ENCODE measurements at regions not wholly inside any gene's neighbourhood (a gene's known extent, or its start where the extent isn't known, plus 50 kb on each side); places are given as distances from the start of the nearest gene placed in this dataset.
"Not testable (repeated sequence)": the region's sequence is repeated elsewhere in the genome, so short reads cannot be mapped to it uniquely, and the experiment has no call there.

DNA sequence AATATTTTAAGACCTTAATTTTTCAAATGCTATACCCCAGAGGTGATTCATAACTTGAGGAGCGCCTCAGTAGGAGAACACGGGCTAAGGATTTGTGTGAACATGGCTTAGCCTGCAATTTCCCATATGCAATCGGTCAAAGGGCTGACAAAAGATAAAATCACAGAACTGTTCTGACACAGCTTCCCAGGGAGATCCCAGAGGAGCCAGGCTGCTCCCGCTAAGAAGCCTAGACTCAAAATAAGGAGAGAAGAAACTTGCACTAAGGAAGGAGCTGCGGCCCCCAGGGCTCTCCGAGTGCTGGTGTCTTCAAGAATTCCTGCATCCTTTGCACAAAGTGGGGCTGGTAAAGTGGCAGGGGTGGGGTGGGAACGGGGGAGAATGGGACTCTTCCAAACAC lies 106.3 kb upstream of the DLG1 start:
- DNase-seq: no peak

DNA sequence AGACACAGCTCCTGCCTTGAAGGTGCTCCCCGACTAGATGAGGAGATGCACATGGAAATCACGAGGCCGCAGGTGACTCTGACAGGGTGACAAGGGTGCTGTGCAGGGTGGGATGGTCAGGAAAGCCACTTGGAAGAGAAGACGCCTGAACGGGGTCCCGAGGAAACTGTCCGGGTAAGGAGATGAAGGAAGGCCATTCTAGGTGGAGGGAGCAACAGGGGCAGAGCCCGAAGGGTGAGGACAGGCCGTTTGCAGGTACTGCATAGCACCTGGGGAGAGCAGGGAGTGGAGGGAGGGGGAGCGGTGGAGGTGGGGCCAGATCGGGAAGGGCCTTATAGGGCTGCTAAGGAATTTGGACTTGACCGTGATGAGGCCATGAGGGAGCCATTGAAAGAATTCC lies 105.6 kb upstream of the DLG1 start:
- no peak for DNase-seq

DNA sequence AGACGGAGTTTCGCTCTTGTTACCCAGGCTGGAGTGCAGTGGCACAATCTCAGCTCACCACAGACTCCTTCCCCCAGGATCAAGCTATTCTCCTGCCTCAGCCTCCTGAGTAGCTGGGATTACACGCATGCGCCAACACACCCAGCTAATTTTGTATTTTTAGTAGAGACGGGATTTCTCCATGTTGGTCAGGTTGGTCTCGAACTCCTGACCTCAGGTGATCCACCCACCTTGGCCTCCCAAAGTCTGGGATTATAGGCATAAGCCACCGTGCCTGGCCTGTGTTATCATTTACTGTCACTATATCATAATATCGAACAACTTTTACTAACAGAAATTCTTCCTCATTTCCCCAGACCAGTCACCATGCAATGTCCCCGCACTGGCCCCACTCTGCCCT lies 104.0 kb upstream of the DLG1 start:
- not testable (repeated sequence) for DNase-seq

DNA sequence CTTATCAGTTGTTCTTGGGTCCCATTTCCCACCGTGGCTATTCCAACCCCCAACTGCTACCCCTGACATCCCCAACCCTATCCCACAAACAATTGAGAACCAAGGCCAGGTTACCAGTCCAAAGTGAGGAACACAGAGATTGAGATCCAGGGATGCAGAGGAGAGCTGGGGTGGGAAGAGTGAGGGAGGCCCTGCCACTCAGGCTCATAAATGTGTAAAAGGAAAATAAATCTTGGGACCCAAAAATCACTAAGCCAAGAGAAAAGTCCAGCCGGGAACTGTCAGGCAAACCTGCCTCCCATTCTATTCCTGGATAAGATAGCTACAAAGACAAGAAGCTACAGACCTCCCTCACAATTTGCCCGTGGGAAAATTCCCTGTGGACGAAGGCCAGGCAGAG lies 101.1 kb upstream of the DLG1 start:
- no peak for DNase-seq

DNA sequence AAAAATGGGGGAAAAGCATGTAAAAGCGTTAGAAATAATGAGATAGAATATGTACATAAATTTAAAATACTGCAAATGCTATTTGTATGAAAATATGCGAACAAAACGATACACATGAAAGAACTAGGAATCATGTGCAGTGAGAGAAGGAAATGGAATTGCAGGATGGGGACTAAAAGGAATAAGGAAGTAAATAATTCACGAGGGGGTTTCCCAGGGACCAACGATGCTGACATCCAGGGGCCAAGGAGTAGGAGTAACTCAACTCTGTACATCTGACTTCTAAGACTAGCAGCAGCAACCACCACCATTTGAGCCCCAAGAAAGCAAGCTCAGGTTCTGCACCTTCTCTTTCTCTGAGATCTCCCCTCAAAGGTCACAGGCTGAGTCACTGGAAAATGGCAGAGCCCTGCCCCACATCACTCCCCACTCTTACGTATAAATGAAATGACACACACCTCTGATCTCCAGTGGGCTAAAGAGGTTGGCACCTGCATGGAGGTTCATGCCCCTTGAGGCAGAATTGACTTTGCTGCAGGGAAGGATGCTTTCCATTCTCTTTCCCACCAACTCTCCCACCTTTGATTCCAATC lies 100.0 kb upstream of the DLG1 start:
- DNase-seq: no peak

DNA sequence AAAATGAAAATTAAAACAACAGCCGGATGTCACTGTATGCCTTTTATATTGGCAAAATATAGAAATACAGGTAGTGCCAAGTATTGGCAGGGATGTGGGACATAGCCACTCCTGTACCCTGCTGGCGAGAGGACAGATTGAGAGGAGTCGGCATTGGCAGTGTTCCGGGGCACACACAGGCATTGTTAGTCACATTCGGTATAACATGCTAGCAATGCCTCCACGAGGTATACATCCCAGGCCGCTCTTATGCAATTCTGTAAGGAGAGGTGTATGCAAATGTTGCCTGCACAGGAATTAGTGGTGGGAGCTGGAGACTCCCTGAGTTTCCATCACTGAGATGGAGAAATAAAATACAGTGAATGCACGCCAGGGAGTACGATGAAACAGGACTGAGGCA lies 99.4 kb upstream of the DLG1 start:
- no peak for DNase-seq

DNA sequence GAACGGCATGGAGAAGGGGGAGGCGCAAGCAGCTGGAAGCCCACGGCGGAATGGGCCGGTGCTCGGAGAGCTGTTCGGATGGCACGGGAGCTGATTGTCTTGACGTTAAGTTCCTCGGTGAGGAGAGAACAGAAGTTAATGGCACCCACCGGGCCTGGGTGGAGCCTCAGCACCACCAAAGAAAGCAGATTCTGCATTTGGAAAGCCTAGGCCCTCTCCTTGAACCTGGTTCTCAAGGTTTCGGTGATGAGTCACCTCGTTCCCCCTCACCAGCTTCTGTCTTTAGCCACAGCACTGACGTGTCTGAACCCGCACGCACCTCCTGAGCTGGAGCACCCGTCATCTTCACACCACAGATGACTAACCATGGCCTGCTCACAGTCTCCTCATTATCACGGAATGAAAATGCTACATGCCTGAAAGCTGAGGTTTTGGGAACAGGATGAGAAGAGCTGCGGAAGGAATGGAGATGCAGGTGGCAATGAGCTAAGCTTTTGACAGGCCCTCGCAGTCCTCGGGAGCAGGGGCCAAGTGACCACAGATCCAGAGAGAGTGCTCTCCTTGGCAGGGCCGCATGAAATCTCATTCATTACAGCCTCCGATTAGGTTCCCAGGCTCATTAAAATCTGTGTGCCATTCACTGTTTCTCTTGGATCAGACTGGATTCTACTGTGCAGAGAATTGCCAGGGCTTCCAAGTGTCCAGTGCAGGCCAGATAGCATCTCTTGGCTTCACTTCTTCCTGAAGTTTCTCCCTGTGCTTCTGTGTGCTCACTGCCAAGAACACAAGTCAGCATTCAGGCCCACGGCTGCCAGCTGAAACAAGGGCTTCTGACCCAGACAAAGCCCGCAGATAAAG lies 96.3 kb upstream of the DLG1 start:
- peak; percentile 100 for DNase-seq

DNA sequence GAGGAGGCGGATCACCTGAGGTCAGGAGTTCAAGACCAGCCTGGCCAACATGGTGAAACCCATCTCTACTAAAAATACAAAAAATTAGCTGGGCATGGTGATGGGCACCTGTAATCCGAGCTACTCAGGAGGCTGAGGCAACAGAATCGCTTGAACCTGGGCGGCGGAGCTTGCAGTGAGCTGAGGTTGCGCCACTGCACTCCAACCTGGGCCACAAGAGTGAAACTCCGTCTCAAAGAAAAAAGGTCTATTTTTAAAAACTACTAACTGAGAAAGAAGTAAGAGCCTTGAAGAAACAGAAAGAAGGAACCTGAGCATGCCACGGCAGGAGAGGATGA lies 95.7 kb upstream of the DLG1 start:
- not testable (repeated sequence) for DNase-seq

DNA sequence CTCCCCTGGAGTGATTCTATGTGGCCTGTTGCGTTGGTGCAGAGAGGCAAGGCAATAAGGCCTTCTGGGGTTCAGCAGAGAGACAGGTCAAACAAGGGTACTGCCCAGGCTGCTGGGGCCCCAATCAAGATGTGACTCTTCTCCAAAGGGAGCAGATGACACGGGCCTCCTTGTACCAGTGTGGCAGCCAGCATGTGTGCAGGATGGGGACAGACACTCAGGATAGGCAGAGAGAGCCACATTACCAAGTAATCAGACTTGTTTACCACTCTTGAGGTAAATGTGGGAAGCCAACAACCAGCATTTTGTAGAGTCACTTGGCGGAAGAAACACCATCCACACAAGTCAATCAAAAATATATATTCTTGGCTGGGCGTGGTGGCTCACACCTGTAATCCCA lies 95.3 kb upstream of the DLG1 start:
- DNase-seq: no peak

DNA sequence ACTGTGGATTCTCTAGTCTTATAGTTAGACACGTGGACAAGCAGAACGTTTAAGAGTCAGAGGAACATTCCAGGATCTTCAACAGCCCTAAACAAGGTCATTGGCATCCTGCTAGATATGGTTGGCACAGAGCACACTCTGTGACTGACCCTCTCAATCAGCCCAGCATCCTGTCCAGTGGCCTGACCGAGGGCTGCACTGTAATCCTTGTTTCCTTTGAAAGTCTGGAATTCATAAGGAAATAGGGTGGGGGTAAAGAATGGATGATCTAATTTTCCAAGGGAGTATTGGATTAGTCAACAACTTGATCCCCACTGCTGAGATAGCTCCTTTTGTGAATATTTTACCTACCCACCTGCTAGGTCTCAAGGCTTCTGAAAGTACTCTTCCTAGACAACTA lies 94.5 kb upstream of the DLG1 start:
- DNase-seq: peak; percentile 34

DNA sequence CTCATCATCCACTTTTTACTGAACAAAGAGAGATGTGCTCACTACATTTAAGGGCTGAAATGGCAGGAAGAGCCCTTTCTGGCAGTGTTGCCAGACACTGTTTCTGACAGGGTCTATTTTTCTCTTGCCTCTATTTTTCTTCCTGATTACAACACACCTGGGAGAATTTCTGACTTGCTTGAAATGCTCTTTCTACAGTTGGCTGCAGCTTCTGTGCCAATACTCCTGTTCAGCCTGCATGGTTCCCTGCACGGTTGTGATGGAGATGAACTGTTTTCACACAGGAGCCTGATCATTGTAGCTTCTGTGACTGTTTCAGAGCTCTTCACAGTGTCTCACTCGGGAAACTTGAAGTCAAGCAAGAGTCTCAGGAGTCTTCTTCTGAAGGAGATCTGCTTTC lies 83.0 kb upstream of the DLG1 start:
- DNase-seq: no peak

DNA sequence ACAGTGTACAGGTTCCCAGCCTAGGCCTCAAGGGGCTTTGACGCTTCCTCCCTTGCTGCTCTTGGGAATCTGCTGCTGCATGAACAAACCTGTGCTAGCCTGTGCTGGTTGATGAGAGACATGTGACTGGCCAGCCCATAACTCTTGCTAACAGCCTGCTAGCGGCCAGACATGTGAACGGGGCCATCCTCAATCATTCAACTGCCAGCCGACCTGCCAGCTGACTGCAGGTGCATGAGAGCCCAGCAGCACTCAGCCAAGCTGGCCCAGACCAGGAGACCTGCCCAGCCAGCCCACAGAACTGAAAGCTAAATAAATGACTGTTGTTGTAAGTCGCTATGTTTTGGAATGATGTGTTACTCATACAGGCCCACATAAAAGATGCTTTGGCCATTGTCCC lies 82.4 kb upstream of the DLG1 start:
- no peak for DNase-seq

DNA sequence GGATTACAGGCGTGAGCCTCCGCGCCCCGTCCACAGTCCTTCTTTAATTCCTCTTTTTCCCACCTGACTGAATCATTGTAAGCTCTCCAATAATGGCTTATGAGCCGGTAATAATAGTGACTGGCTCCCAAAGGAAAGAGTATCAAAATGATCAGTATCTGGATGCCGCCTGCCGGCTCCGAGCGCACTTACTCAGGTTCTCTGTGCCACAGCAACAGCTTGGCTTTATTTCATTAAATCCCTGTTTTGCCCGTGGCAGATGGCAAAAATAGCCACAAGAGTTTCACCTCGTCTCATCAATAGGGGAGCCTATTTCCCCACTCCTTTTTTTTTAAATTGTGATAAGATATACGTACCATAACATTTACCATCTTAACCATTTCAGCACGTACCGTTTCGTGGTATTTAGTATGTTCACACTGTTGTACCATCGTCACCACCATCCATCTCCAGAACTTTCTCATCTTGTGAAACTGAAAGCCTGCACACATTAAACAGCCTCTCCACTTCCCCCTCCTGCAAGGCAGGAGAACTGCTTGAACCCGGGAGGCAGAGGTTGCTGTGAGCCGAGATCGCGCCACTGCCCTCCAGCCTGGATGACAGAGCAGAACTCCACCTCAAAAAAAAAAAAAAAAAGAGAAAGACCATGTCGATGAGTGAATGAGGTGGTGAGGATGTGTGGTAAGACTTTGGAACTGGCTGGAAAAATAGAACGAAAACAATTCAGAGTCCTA lies 80.7 kb upstream of the DLG1 start:
- no peak for DNase-seq

DNA sequence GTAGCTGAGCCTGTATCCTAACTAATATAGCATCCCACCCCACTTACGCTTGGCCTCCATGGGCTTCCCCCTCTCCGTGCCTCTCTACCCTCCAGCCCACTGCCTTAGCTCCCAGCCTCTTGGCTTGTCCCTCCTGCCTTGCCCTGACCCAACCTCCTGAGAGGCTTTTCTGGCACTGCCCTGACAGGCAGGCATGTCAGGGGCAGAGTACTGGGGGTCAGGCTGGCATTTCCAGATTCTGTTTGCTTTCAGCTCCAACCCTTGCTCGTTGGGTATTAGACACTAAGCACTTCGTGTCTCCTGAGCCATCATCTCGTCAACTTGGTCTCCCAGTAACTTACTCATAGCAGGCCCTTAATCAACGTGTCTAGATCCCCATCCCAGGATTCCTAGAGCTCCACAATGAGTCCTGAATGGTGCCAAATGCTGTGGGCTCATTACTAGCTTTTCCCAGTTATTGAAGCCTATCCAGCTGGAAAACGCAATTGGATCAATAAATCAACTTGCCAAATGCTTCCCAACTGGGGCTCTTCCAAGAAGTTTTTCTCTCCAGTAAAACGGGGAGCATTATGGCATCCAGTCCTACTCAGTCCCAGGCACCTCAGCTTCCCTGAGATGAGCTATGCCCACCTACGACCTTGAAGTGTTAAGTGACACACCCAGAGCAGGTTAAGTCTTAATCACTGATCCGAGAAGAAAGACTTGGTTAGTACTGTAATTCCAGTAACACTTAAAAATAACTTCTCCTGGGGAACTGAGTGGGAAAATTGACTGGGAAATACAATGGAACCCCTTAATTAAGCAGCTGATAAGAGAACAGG lies 78.5 kb upstream of the DLG1 start:
- DNase-seq: no peak

DNA sequence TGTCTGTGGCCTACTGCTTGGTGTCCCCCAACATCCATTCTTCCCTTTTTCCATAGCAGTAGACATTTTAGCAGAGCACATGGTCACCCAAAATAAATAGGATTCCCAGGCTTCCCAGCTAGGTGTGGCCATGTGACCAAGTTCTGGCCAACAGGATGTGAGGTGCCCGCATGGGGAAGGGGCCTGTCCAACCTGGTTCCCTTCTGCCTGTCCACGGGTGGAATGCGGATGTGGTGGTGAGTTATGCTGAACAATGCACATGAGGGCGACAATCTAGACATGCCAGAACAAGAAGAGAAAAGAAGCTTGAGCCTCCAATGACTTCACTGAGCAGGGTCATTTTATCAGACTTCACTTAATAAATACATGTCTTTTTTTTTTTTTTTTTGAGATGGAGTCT lies 77.6 kb upstream of the DLG1 start:
- no peak for DNase-seq

DNA sequence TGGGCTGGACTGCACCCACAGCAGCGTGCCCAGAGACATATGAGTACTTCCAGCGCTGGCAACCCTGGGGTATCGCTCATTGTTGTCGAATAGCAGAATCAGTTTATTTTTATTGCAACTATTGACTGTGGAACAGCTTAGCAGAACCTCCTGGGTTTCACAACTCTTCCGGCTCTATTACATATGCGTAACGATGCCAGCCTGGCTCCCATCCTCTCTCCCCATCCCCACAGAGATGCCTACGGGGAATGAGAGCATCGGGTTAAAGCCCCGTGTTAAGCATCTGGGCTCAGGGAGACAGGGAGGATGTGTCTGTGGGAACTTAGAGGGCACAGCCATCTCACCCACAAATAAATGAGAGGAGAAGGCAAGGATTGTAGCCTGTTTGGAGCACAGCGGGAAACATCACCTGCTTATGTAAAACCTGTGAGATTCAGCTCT lies 76.6 kb upstream of the DLG1 start:
- no peak for DNase-seq

DNA sequence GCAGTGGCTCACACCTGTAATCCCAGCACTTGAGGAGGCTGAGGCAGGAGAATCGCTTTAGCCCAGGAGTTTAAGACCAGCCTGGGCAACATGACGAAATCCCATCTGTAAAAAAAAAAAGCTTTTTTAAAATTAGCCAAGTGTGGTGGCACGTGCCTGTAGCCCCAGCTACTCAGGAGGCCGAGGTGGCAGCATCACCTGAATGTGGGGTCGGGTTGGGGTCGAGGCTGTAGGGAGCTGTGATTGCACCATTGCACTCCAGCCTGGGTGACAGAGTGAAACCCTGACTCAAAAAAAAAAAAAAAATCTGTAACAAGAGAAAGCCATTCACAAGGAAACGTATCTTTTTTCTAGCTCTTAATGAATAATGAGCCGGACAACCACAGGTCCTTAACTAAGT lies 74.7 kb upstream of the DLG1 start:
- DNase-seq: no peak

DNA sequence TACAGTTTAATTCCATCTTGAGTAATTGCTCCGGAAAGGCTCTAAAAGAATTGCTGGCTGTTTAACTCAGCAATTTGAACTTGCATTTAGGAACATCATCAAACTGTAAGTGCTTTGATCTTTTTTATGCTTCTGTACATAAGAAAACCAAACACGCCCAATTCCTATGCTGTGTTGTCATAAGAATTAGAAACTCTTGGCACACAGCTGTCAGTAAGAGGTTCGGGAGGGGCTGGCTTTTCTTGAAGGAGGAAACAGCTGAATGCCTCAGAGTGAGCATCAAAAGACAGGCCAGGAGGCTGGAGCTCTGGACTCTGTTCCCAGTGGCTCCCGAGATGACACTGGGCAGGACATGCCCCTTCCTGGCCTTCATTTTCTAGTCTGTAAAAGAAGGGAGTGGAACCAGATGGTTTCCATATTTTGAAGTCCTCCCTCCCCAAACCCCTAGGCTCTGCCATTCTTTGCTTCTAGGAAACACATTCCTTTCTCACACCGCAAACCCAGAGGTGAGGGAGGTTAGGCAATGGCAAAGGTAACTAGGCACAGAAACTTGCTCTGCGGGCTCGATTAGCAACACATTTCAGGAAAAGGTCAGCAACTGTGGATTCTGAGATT lies 73.7 kb upstream of the DLG1 start:
- DNase-seq: peak; percentile 88

DNA sequence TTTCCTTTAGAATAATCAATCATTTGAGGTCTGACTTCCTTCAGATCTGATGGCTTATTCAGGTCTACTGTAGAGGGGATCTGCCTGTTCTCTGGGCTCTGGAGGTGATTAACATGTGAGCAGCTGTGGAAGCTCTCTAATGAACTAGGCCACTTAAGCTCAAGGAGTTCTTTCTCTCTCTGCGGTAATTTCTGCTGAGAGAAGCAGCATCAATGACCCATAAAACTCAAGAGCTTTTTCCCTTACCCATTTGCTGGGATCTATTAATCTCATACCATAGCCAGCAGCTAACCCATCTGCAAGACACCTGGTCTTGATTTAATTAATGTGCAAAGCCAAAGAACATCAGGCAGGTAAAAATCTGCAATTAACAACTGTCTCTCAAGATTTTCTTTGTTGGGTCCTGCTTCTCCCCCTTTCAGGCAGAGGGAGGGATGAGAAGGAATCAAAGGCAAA lies 73.2 kb upstream of the DLG1 start:
- no peak for DNase-seq

DNA sequence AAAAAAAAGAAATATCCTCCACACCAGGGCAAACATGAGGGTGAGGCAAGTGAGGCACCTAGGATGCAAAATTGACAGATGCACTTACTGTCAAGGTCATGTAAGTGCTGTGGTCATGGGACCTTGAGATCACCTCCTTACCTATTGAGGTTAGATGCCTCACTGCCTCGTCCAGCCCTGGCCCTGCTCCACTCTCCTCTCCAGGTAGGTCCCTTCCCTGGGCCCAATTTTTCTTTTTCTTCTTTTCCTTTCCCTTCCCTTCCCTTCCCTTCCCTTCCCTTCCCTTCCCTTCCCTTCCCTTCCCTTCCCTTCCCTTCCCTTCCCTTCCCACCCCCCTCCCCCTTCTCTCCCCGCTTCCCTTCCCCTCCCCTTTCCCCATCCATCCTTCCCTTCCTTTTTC lies 71.1 kb upstream of the DLG1 start:
- DNase-seq: no peak

DNA sequence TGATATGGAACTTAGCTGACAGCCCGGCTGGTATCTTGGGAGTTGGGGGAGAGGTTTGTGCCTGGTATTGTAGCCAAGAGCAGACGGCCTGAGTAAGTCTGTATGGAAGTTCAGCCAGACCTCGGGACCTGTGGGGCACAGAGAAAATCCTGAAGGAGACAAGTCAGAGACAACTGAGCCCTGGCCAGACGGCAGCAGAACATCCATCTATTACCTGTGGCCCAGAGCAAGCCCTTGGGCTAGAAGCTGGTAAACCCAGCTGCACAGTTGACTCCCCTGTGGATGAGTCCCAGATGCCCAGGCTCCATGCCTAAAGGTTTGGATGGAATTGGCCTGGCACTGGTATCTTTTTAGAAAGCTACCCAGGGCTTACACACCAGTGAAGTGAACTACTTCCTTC lies 70.4 kb upstream of the DLG1 start:
- no peak for DNase-seq

DNA sequence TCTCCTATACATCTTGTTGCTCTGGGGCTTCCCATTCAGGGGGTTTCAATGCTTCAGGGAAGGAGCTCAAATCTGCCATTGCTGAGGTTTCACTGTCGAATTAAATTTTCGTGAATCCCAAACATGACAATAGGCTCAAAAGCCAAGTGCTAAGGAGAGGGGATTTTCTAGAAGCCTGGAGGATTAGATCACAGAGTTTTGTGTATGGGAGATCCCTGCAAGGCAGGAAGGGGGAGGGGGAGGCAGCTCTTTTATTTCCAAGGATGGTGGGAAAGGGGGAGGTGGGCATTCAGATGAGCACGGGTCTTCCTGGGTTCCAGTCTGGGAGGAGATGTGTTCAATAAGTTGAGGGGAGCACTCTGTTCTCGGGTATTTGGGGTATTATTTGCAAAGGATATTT lies 69.9 kb upstream of the DLG1 start:
- DNase-seq: no peak

Data from fibroblast of skin of right biceps (primary cell).